ENCODE measurements at regions not wholly inside any gene's neighbourhood (a gene's known extent, or its start where the extent isn't known, plus 50 kb on each side); places are given as distances from the start of the nearest gene placed in this dataset.
"Not testable (repeated sequence)": the region's sequence is repeated elsewhere in the genome, so short reads cannot be mapped to it uniquely, and the experiment has no call there.

- DNase-seq: no peak
Observed at GRCh38 chr10:78326372-78326771, 292.7 kb downstream of the RPS24 start.

- DNase-seq: no peak
Observed at GRCh38 chr10:78327778-78328591, 294.3 kb downstream of the RPS24 start.

GRCh38 chr10:78328592-78329404, 295.1 kb downstream of the RPS24 start:
- no peak for DNase-seq

- no peak for DNase-seq
Observed at GRCh38 chr10:78330884-78331283, 297.2 kb downstream of the RPS24 start.

GRCh38 chr10:78331391-78331922, 297.8 kb downstream of the RPS24 start:
- DNase-seq: no peak

GRCh38 chr10:78332012-78332411, 298.3 kb downstream of the RPS24 start:
- DNase-seq: no peak

GRCh38 chr10:78332657-78333056, 299.0 kb downstream of the RPS24 start:
- no peak for DNase-seq

GRCh38 chr10:78333362-78334143, 299.9 kb downstream of the RPS24 start:
- DNase-seq: no peak

- no peak for DNase-seq
Observed at GRCh38 chr10:78335371-78335690, 301.7 kb downstream of the RPS24 start.

GRCh38 chr10:78335691-78336401, 302.2 kb downstream of the RPS24 start:
- no peak for DNase-seq

- no peak for DNase-seq
Observed at GRCh38 chr10:78336402-78336791, 302.7 kb downstream of the RPS24 start.

- no peak for DNase-seq
Observed at GRCh38 chr10:78337016-78337415, 303.4 kb downstream of the RPS24 start.

- no peak for DNase-seq
Observed at GRCh38 chr10:78337646-78338391, 304.2 kb downstream of the RPS24 start.

GRCh38 chr10:78338717-78339116, 305.1 kb downstream of the RPS24 start:
- DNase-seq: no peak

- DNase-seq: no peak
Observed at GRCh38 chr10:78339251-78339650, 305.6 kb downstream of the RPS24 start.

- DNase-seq: no peak
Observed at GRCh38 chr10:78341953-78342614, 308.4 kb downstream of the RPS24 start.

- no peak for DNase-seq
Observed at GRCh38 chr10:78342827-78343653, 309.4 kb downstream of the RPS24 start.

GRCh38 chr10:78344257-78344656, 310.6 kb downstream of the RPS24 start:
- not testable (repeated sequence) for DNase-seq

- DNase-seq: not testable (repeated sequence)
Observed at GRCh38 chr10:78345515-78345914, 311.9 kb downstream of the RPS24 start.

GRCh38 chr10:78346721-78347120, 313.1 kb downstream of the RPS24 start:
- no peak for DNase-seq
